ENCODE measurements at regions not wholly inside any gene's neighbourhood (a gene's known extent, or its start where the extent isn't known, plus 50 kb on each side); places are given as distances from the start of the nearest gene placed in this dataset.
A peak's percentile ranks its signal among the peaks of the same experiment; 100 is the strongest.

DNA sequence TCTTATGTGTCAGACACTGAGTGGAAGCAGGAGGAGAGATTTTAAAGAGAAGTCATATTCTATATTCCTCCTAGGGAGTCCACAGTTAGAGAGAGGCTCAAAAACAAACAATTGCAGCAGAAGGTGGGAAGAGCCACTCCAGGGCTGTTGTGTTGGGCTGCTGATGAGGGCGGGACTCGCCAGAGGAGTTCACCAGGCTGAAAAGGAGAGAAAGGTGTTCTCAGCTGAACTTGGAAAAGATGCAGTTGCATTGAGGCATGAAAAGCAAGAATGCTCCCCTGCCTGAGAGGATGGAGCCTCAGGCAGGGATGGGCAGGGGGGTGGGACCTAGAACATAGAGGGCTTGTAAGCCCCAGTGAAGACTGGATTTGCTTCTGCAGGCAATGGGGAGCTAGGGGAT is 324.2 kb downstream of the CXCL12 start:
- no peak overlapping the region for H3K4me3 ChIP-seq
- no peak for DNase-seq
- 87 to 100% (median 89%) methylated on average over 2 of the region's 2 CpGs for WGBS, 5 donors
- H3K27ac ChIP-seq = no peak overlapping the region
- no peaks in the 10 kb centered on the region for H3K9me3 ChIP-seq
- no peaks in the 10 kb centered on the region for H3K4me1 ChIP-seq
- intact Hi-C loops (cut with DNase I; ENCODE audit: low total_unique reads) = no loop called here
- TF ChIP-seq POLR2AphosphoS5 (IDR thresholded peaks at IDR 0.05) (no peak), POLR2A (IDR thresholded peaks at IDR 0.05) (no peak)
- TF ChIP-seq, protein P1, sequence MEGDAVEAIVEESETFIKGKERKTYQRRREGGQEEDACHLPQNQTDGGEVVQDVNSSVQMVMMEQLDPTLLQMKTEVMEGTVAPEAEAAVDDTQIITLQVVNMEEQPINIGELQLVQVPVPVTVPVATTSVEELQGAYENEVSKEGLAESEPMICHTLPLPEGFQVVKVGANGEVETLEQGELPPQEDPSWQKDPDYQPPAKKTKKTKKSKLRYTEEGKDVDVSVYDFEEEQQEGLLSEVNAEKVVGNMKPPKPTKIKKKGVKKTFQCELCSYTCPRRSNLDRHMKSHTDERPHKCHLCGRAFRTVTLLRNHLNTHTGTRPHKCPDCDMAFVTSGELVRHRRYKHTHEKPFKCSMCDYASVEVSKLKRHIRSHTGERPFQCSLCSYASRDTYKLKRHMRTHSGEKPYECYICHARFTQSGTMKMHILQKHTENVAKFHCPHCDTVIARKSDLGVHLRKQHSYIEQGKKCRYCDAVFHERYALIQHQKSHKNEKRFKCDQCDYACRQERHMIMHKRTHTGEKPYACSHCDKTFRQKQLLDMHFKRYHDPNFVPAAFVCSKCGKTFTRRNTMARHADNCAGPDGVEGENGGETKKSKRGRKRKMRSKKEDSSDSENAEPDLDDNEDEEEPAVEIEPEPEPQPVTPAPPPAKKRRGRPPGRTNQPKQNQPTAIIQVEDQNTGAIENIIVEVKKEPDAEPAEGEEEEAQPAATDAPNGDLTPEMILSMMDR (IDR thresholded peaks at IDR 0.05 in 8 of 11, conservative IDR thresholded peaks at IDR 0.05 in 3 of 11) = no peak
- no peaks in the 10 kb centered on the region for H3K36me3 ChIP-seq
- peaks cover 0 to 8% (median 0%) of the 10 kb centered on the region in 7 donors for H3K27me3 ChIP-seq (replicated peaks in 1 of 7)

DNA sequence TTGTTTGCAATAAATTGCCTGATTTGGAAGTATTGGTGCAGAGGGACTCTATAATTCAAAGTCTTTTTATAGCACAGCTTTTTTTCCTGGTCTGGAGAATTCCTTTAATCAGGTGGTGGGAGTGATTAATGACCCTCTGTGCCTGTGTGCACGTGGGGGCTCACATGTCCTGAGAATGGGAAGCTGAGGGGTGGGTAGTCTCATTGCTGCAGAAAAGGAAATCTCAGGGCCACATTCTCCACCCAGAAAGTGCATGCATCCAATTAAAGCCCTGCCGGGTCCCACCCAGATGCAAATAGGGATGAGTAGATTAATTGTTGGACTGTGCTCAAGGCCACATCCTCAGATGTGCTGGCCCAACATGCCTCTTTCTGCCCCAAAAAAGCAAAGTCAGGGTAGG is 324.7 kb downstream of the CXCL12 start:
- no peaks in the 10 kb centered on the region for H3K36me3 ChIP-seq
- no peak for DNase-seq
- TF ChIP-seq POLR2AphosphoS5 (IDR thresholded peaks at IDR 0.05) (no peak), POLR2A (IDR thresholded peaks at IDR 0.05) (no peak)
- TF ChIP-seq, protein P1 (IDR thresholded peaks at IDR 0.05 in 8 of 11, conservative IDR thresholded peaks at IDR 0.05 in 3 of 11) = no peak
- H3K9me3 ChIP-seq = no peaks in the 10 kb centered on the region
- intact Hi-C loops (cut with DNase I; ENCODE audit: low total_unique reads) = no loop called here
- 28 to 65% (median 43%) methylated on average over 2 of the region's 2 CpGs for WGBS, 5 donors
- H3K27ac ChIP-seq = no peak overlapping the region
- H3K27me3 ChIP-seq (replicated peaks in 1 of 7) = peaks cover 0 to 8% (median 0%) of the 10 kb centered on the region in 7 donors
- H3K4me3 ChIP-seq = no peak overlapping the region
- H3K4me1 ChIP-seq = no peaks in the 10 kb centered on the region

DNA sequence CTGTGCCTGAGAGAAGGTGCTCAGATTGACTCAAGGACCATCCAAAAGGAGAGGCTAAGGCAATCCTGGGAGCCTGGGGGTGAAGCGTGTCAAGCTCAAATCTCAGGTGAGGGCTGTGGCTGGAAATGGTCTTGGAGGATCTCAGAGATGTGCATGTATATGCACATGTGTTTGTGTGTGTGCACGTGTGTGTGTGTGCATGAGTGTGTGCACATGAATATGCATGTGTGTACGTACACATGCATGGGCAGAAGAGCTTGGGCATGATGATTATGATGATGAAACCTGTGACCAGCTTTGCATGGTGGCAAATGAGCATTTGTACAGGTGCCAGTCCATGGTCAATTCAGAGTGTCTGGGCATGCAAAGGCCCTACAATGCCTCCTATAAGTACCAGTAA is 326.6 kb downstream of the CXCL12 start:
- no peak for DNase-seq
- no peak overlapping the region for H3K4me3 ChIP-seq
- H3K36me3 ChIP-seq = no peaks in the 10 kb centered on the region
- peaks cover 0 to 8% (median 0%) of the 10 kb centered on the region in 7 donors for H3K27me3 ChIP-seq (replicated peaks in 1 of 7)
- no peaks in the 10 kb centered on the region for H3K4me1 ChIP-seq
- intact Hi-C loops (cut with DNase I; ENCODE audit: low total_unique reads) = no loop called here
- no peak for TF ChIP-seq POLR2AphosphoS5 (IDR thresholded peaks at IDR 0.05)
- TF ChIP-seq, protein P1 (IDR thresholded peaks at IDR 0.05 in 8 of 11, conservative IDR thresholded peaks at IDR 0.05 in 3 of 11) = no peak
- no peak for TF ChIP-seq POLR2A (IDR thresholded peaks at IDR 0.05)
- no peak overlapping the region for H3K27ac ChIP-seq
- whole genome bisulfite sequencing, 5 donors = 86 to 98% (median 92%) methylated on average over 3 of the region's 3 CpGs
- no peaks in the 10 kb centered on the region for H3K9me3 ChIP-seq

DNA sequence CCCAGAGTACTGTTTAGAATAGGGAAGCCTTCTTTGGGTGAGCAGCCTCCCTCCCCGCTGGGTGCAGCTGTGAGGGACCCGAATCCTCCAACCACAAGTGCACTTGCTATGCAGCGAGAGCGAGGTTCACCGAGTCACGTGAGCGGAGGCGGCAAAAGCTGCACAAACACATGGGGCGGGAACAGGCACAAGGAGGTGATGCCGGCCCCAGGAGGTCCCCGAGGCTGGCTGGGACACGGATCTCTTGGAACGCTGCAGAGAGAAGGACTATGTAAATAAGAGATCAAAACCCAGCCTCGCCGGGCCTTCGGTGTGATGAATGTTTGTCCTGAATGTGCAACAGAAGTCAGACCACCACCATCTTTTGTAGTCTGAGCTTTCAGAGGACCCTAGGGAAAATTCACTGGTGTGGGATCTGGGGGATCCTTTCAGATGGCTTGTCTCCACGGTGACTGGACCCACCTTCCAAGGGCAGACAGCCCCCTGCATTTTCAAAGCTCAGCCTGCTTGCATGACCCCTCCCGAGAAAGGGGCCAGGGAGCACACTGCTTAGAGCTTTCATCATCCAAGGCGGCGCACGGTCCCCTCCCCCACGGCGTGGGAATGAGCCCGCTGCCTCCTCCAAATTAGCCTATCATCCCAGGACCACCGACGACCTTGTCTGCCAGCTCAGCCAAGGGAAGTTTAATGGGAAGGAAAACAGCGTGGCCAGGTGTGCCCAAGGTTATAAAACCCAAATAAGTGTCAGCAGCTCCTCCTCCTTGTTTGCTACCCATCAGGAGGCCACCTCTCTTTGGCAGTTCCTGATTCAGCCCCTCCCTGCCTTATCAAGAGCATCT is 327.7 kb downstream of the CXCL12 start:
- Histone ChIP-seq H3K27ac (no peak overlapping the region), H3K4me3 (no peak overlapping the region), H3K27me3 (replicated peaks in 1 of 7) (peaks cover 0 to 16% (median 0%) of the 10 kb centered on the region in 7 donors), H3K4me1 (no peaks in the 10 kb centered on the region), H3K9me3 (no peaks in the 10 kb centered on the region), H3K36me3 (no peaks in the 10 kb centered on the region)
- intact Hi-C loops (cut with DNase I; ENCODE audit: low total_unique reads) = no loop called here
- peak; percentile 43 for DNase-seq
- WGBS, 5 donors = 74 to 84% (median 78%) methylated on average over 26 to 27 of the region's 27 CpGs
- TF ChIP-seq, protein P1 (IDR thresholded peaks at IDR 0.05 in 8 of 11, conservative IDR thresholded peaks at IDR 0.05 in 3 of 11) = no peak
- TF ChIP-seq POLR2AphosphoS5 (IDR thresholded peaks at IDR 0.05) (no peak), POLR2A (IDR thresholded peaks at IDR 0.05) (no peak)
